K562 (cell line): ENCODE measurements at regions not wholly inside any gene's neighbourhood (a gene's known extent, or its start where the extent isn't known, plus 50 kb on each side); places are given as distances from the start of the nearest gene placed in this dataset.

ENCODE experiments used
- ATAC-seq: fragments of 200-7000 bp; cut with Tn5 transposase; 3 replicates; pipeline ENCODE4 v1.9.1; 2020; ENCODE audit warnings: moderate library complexity
- BruUV-seq: library from RNA; stranded (reverse); fragments of 400-500 nt; replicated peaks from 2 replicates; lab custom pipeline; 2021; lab: Mats Ljungman, UMichigan
- CTCF ChIA-PET: fragments of 300-600 bp; formaldehyde crosslinking; extraction: SDS; loops from one replicate; lab custom pipeline; 2021; ENCODE audit warnings: low intra/inter-chr PET ratio; lab: Yijun Ruan, JAX
- POLR2A ChIA-PET: fragments of 300-600, 350-650 bp; sonication (Branson Sonifier 250); formaldehyde crosslinking; extraction: SDS; loops from one replicate; lab custom pipeline; 2021; ENCODE audit warnings: antibody characterized with exemption, inconsistent platforms; lab: Yijun Ruan, JAX
- DNase-seq, 4 experiments: peaks; one replicate each; pipeline versions ENCODE4 v3.0.0 to v3.0.0-alpha.2; 2011 to 2018; ENCODE audit warnings: low spot score in 3 of 4, mixed read lengths in 3 of 4; ENCODE audit errors: extremely low read depth in 1 of 4
- FAIRE-seq: peaks from 2 replicates; lab custom pipeline; 2011; peaks lifted over from hg19 to GRCh38; lab: Jason Lieb, UNC
- H2AFZ ChIP-seq: 2 replicates; pipeline ENCODE4 v1.6.0; 2011; ENCODE audit warnings: low read depth, low read length, control low read depth, inconsistent platforms
- H3K27ac ChIP-seq: fragments of 200-600 bp; 3 replicates; pipeline ENCODE4 v1.8.0; 2011; ENCODE audit warnings: low read depth, mild to moderate bottlenecking, control low read depth, inconsistent platforms, low read length, moderate library complexity, mixed read lengths; ENCODE audit errors: extremely low read depth
- H3K27me3 ChIP-seq, 2 experiments: fragments of 300-600 bp in 1 of 2; 2 replicates in 1 of 2; 3 replicates in 1 of 2; pipeline versions ENCODE4 v1.6.0 to v1.8.0; 2011; ENCODE audit warnings: inconsistent platforms in 2 of 2, low read length in 2 of 2, mild to moderate bottlenecking in 1 of 2, mixed read lengths in 1 of 2, moderate library complexity in 1 of 2; ENCODE audit not compliant: control insufficient read depth in 2 of 2, insufficient read depth in 2 of 2
- H3K36me3 ChIP-seq: fragments of 300-600 bp; 3 replicates; pipeline ENCODE4 v1.8.0; 2011; ENCODE audit warnings: mild to moderate bottlenecking, low read length, inconsistent platforms; ENCODE audit not compliant: control insufficient read depth, insufficient read depth
- H3K4me1 ChIP-seq, 2 experiments: fragments of 200-600 bp in 1 of 2; replicated peaks in 1 of 2; 2 replicates in 1 of 2; 3 replicates in 1 of 2; pipeline versions ENCODE4 v1.5.1 to v1.8.0; 2011; ENCODE audit warnings: inconsistent platforms in 2 of 2, low read length in 2 of 2, mild to moderate bottlenecking in 1 of 2, mixed read lengths in 1 of 2, moderate library complexity in 1 of 2; ENCODE audit not compliant: control insufficient read depth in 2 of 2, insufficient read depth in 2 of 2
- H3K4me2 ChIP-seq: 2 replicates; pipeline ENCODE4 v1.6.1; 2011; ENCODE audit warnings: low read length, control low read depth, inconsistent platforms, mixed read lengths; ENCODE audit not compliant: insufficient read depth
- H3K4me3 ChIP-seq: fragments of 200-600 bp; sonication (generic), shearing (Covaris generic); 2 replicates; pipeline ENCODE4 v1.5.1; 2016; ENCODE audit warnings: control low read depth, inconsistent platforms
- H3K79me2 ChIP-seq: fragments of 200-600 bp; 3 replicates; pipeline ENCODE4 v1.8.0; 2011; ENCODE audit warnings: low read length, inconsistent platforms; ENCODE audit not compliant: control insufficient read depth, insufficient read depth
- H3K9ac ChIP-seq, 2 experiments: 2 replicates each; pipeline versions ENCODE4 v1.6.0 to v1.6.1; 2011; ENCODE audit warnings: low read depth in 2 of 2, low read length in 2 of 2, control low read depth in 1 of 2, inconsistent platforms in 1 of 2, mild to moderate bottlenecking in 1 of 2, mixed read lengths in 1 of 2; ENCODE audit not compliant: insufficient read depth in 1 of 2
- H3K9me1 ChIP-seq: one replicate; pipeline ENCODE4 v1.6.0; 2011; ENCODE audit warnings: inconsistent platforms, mild to moderate bottlenecking, low read length, moderate library complexity; ENCODE audit not compliant: control insufficient read depth, insufficient read depth
- H3K9me3 ChIP-seq: replicated peaks from 2 replicates; pipeline ENCODE4 v1.5.1; 2011; ENCODE audit warnings: low read depth, low read length, inconsistent platforms; ENCODE audit not compliant: control insufficient read depth, insufficient read depth
- H4K20me1 ChIP-seq: replicated peaks from 2 replicates; pipeline ENCODE4 v1.6.1; 2011; ENCODE audit warnings: low read length, inconsistent platforms, mixed read lengths; ENCODE audit not compliant: control insufficient read depth, insufficient read depth
- CBFA2T3 ChIP-seq: fragments of 450-650 bp; IDR thresholded peaks from 2 replicates; pipeline ENCODE4 v1.6.1; 2017
- FOXP4 ChIP-seq: sonication (generic); formaldehyde crosslinking; IDR thresholded peaks from 2 replicates; pipeline ENCODE4 v1.8.0; 2022; ENCODE audit warnings: mild to moderate bottlenecking, missing genetic modification reagents, borderline replicate concordance
- GTF3C2 ChIP-seq: IDR thresholded peaks from 3 replicates; pipeline ENCODE4 v1.6.1; 2011; ENCODE audit warnings: borderline replicate concordance, mild to moderate bottlenecking, moderate library complexity; ENCODE audit not compliant: insufficient read length; ENCODE audit errors: extremely low read depth
- POLR2B ChIP-seq: fragments of 450-650 bp; IDR thresholded peaks from 2 replicates; pipeline ENCODE4 v1.6.1; 2018; ENCODE audit warnings: low read depth; ENCODE audit not compliant: partially characterized antibody
- SIN3B ChIP-seq: fragments of 450-650 bp; IDR thresholded peaks from 2 replicates; pipeline ENCODE4 v1.6.1; 2017; ENCODE audit warnings: low read depth, mild to moderate bottlenecking, moderate library complexity
- VEZF1 ChIP-seq: fragments of 200-800 bp; sonication (Bioruptor generic); IDR thresholded peaks from 2 replicates; pipeline ENCODE4 v1.6.1; 2017; ENCODE audit warnings: missing genetic modification characterization, missing compliant biosample characterization
- ZBTB34 ChIP-seq: fragments of 250-450 bp; sonication (Bioruptor Pico); IDR thresholded peaks from 2 replicates; pipeline ENCODE4 v1.8.0; 2021; ENCODE audit warnings: mild to moderate bottlenecking, moderate library complexity
- ZNF511 ChIP-seq: sonication (generic); formaldehyde crosslinking; IDR thresholded peaks from 2 replicates; pipeline ENCODE4 v1.8.0; 2022; ENCODE audit warnings: mild to moderate bottlenecking, missing genetic modification reagents
- WGBS: fragments of 100-300 bp; shearing (Covaris generic); methylation state at CpG from one replicate; pipeline ENCODE4 v1.1.6; 2016; ENCODE audit warnings: low coverage, mixed read lengths; ENCODE audit not compliant: insufficient coverage; ENCODE audit errors: missing lambda C conversion rate; 5-methylcytosine and 5-hydroxymethylcytosine counted together
- in situ Hi-C: fragments of 300-500 bp; cut with MboI; formaldehyde crosslinking; loops from 4 replicates; pipeline ENCODE4 v1.15.0; 2018; ENCODE audit warnings: inconsistent platforms, mixed read lengths
- intact Hi-C: fragments of 100-400 bp; cut with micrococcal nuclease; formaldehyde crosslinking; loops from 2 replicates; pipeline ENCODE4 v1.14.2; 2022

- H4K20me1 ChIP-seq = no peaks in the 10 kb centered on the region
- in situ Hi-C loops = no loop called here
- FAIRE-seq = no peak
- no peak for TF ChIP-seq SIN3B
- no peak for TF ChIP-seq CBFA2T3
- TF ChIP-seq ZBTB34 (CRISPR knock-in tag) = no peak
- TF ChIP-seq POLR2B = no peak
- TF ChIP-seq VEZF1 = no peak
- TF ChIP-seq GTF3C2 = no peak
- TF ChIP-seq FOXP4 (CRISPR knock-in tag) = no peak
- TF ChIP-seq ZNF511 = no peak
- TF ChIP-seq, all 486 proteins: peak for 0
- Histone ChIP-seq H3K27me3 (peaks cover 2 to 31% of the 10 kb centered on the region in 2 experiments; a peak in 4 of 5 replicates), H3K9me3 (no peaks in the 10 kb centered on the region), H3K4me1 (no peaks in the 10 kb centered on the region), H3K36me3 (no peaks in the 10 kb centered on the region), H3K9ac (no peak overlapping the region), H2AFZ (no peak overlapping the region), H3K79me2 (no peaks in the 10 kb centered on the region), H3K27ac (no peak overlapping the region), H3K4me3 (no peak overlapping the region), H3K9me1 (no peaks in the 10 kb centered on the region), H3K4me2 (no peak overlapping the region)
- POLR2A ChIA-PET = no interaction called here
- CTCF ChIA-PET = no interaction called here
- WGBS = under 1% methylated on average over 13 of the region's 15 CpGs
- no peak for DNase-seq
- no peak for ATAC-seq
- intact Hi-C loops = no loop called here
- BruUV-seq = no TSS peak
These were observed 187.8 kb downstream of the ANKRD60 start for GRCh38 chr20:58040447-58041290.
